ENCODE measurements at regions not wholly inside any gene's neighbourhood (a gene's known extent, or its start where the extent isn't known, plus 50 kb on each side); places are given as distances from the start of the nearest gene placed in this dataset.

DNA sequence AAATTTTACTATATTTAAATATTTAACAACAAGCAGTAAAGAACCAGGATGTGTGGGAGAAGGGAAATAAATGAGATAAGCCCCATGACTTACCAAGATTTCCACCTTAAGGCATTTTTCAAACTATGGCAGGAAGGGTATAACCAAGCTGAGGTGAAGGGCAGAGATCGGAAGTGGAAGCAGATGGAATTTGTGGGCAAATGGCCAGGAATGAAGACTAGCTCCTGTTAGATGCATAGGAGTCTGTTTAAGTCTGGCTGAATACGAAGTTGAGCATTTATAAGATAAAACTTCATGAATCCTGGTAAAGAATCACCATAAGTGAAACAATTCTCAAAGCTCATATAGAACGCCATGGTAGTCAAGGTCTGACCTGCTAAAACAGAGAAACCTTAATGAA lies 163.5 kb downstream of the DIO2 start:
- TF ChIP-seq, protein P1, sequence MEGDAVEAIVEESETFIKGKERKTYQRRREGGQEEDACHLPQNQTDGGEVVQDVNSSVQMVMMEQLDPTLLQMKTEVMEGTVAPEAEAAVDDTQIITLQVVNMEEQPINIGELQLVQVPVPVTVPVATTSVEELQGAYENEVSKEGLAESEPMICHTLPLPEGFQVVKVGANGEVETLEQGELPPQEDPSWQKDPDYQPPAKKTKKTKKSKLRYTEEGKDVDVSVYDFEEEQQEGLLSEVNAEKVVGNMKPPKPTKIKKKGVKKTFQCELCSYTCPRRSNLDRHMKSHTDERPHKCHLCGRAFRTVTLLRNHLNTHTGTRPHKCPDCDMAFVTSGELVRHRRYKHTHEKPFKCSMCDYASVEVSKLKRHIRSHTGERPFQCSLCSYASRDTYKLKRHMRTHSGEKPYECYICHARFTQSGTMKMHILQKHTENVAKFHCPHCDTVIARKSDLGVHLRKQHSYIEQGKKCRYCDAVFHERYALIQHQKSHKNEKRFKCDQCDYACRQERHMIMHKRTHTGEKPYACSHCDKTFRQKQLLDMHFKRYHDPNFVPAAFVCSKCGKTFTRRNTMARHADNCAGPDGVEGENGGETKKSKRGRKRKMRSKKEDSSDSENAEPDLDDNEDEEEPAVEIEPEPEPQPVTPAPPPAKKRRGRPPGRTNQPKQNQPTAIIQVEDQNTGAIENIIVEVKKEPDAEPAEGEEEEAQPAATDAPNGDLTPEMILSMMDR (IDR thresholded peaks at IDR 0.05), result no peak
- no peak for TF ChIP-seq POLR2A (IDR thresholded peaks at IDR 0.05)

All from uterus (tissue), 2 donors.